Heart left ventricle (tissue), 13 donors: ENCODE measurements at regions not wholly inside any gene's neighbourhood (a gene's known extent, or its start where the extent isn't known, plus 50 kb on each side); places are given as distances from the start of the nearest gene placed in this dataset.

ENCODE experiments used
- CTCF ChIP-seq, 12 donors: fragments of 200-600 bp; sonication (generic) in 4 of 12; IDR thresholded peaks; one replicate each; pipeline versions ENCODE4 v1.5.0 to v1.8.0; 2018 to 2022; ENCODE audit warnings: antibody characterized with exemption in 12 of 12, mild to moderate bottlenecking in 5 of 12
- POLR2A ChIP-seq, 2 donors: fragments of 450-650 bp; IDR thresholded peaks; one replicate each; pipeline ENCODE4 v1.6.1; 2017; ENCODE audit warnings: antibody characterized with exemption in 2 of 2, mild to moderate bottlenecking in 2 of 2, moderate library complexity in 2 of 2
- donor health status: ischemic (EF 13 %, LVEDD 7.1; RV severe dilation, severe dysfunction).
- donor health status: DM: no; HTN: yes; CAD: no.
- donor health status: DM: no; HTN: no; CAD: no.
- donor health status: ischemic (EF 25% LVEDD 6.9; RV normal size, moderate dysfunction).
- donor health status: ischemic (EF 25% LVEDD 5.7; RV mildly dilated, moderate dysfunction).
- donor health status: ischemic (EF 35%, LVEDD 5.7; RV mildly dilated, moderate dysfunction).
- donor health status: nonischemic (EF 11% LVEDD 7.7; RV severe dilation, severe dysfunction).
- donor health status: DM: yes; HTN: yes; CAD: no.
- donor health status: PGD.
- donor health status: ischemic (EF 29% LVEDD 5.4; RV normal size, mild dysfunction).
- donor health status: nonischemic (EF 23%, LVEDD 6.1; RV moderate dilation, normal function).

GRCh38 chr11:42827845-42828244 is 484.0 kb upstream of the API5 start:
- TF ChIP-seq CTCF (IDR thresholded peaks at IDR 0.05) (no peak), POLR2A (IDR thresholded peaks at IDR 0.05) (no peak)
